Left colon (tissue), 2 donors: ENCODE measurements at regions not wholly inside any gene's neighbourhood (a gene's known extent, or its start where the extent isn't known, plus 50 kb on each side); places are given as distances from the start of the nearest gene placed in this dataset.
A peak's percentile ranks its signal among the peaks of the same experiment; 100 is the strongest.

ENCODE experiments used
- ATAC-seq: fragments of 200-7000 bp; cut with Tn5 transposase; one replicate; pipeline ENCODE4 v1.9.1; 2020; ENCODE audit warnings: mild to moderate bottlenecking, moderate library complexity
- DNase-seq, 2 donors: peaks; one replicate each; pipeline ENCODE4 v3.0.0-alpha.2; 2020
- intact Hi-C, 2 donors: fragments of 100-400 bp; cut with DNase I in 1 of 2; cut with micrococcal nuclease in 1 of 2; formaldehyde crosslinking; loops; one replicate each; pipeline versions ENCODE4 v1.11.2 to v1.14.0; 2022; cut with DNase I, micrococcal nuclease
- donor health status: DM: no; HTN: no; CAD: no.
- donor health status: DM: yes; HTN: yes; CAD: no.

DNA sequence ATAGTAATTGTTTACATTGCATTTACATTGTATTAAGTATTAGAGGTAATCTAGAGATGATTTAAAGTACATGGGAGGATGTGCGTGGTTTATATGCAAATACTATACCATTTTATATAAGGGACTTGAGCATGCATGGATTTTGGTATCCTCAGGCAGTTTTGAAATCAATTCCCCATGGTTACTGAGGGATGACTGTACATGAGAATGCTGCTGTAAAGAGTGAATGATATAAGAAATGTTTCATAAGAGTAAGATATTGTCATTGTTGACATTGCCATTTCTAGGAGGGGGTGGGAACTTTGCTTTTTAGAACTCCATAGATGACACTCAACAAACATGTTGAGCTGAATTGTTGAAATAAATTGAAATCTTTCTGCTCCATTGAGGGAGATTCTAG, 185.0 kb downstream of the SEMA6A start:
- ATAC-seq (no peak), DNase-seq (no peak)
- intact Hi-C loops: no loop called here

- ATAC-seq (no peak), DNase-seq (no peak)
- intact Hi-C loops: no loop called here
These were observed 185.9 kb downstream of the SEMA6A start for GRCh38 chr5:116388564-116389258.

DNA sequence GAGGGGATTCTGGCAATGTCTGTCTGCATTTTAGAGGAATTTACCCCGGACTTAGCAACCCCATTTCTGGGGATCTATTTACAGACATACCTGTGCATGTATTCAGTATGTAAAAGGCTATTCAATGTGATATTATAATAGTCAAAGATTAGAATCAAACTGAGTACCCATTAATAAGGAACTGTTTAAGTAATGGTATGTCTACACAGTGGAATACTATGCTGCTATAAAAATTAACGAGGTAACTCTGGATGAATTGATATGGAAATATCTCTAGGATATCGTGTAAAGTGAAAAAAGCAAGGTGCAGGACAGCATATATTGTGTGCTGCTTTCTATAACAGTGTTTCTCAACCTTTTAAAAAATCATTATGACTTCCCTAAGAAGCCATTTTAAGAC, 186.9 kb downstream of the SEMA6A start:
- ATAC-seq: no peak
- no peak for DNase-seq
- intact Hi-C loops: no loop called here

DNA sequence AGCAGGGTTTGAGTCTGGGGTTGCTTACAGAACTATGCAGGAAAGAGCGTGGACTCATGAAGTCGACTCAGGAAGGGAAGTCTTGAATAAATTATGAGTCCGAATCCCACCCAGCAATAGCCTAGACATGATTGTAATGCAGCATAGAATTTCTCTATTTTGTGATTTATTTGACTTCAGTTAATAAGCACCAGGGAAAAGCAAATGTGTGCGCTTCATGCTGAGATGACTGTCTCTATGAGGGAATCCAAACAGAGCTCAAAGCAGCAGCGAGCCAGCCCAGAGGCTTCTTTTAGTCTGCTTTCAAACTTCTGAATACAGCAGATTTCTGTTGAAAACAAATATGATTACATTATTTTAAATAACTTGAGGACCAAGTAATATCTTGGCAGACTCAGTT, 188.0 kb downstream of the SEMA6A start:
- intact Hi-C loops: no loop called here
- no peak for DNase-seq
- ATAC-seq: no peak

- intact Hi-C loops: no loop called here
- ATAC-seq: no peak
These were observed 191.8 kb downstream of the SEMA6A start for GRCh38 chr5:116382874-116383266.

DNA sequence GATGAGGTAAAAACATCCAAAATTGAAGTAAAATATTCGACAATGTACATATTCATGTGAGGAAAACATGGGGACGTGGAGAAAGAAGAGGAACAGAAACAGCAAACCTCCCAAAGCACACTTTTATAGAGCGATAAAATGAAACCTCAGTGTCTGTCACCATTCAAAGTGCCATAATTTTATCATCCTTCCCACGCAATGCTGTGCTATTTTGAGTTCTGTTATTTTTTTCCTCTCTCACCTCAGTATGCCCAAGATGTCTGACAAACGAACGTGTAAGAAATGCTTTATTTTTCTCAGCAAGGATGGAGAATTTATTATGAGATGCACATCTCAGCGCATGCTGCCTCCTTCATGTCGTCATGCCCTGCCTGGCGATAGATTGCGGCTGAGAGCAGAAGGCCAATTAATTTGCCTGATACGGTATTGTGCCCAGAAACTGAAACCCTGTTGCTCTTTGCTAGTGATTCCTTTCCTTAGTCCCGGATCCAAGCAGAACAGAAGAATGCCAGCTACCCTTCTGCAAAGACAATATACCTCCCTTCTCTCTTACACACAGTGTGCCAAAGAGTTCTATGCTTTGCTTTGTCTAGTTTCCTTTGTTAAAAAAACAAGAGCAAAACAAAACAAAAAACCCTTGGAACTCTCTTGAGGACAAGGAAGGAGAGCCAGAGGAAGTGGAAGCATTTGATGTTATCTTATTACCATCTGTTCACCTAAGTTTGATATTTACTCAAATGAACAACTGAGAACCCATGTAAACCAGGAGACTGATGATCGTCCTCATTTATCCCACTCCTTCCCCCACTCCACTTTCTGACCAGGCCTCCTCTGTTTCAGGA, 192.4 kb downstream of the SEMA6A start:
- ATAC-seq: no peak
- DNase-seq: no peak
- intact Hi-C loops: no loop called here

More at GRCh38 chr5:116382874-116383266, 191.8 kb downstream of the SEMA6A start:
- no peak for DNase-seq

GRCh38 chr5:116381201-116381600, 193.4 kb downstream of the SEMA6A start:
- DNase-seq (no peak), ATAC-seq (no peak)
- intact Hi-C loops: no loop called here

GRCh38 chr5:116380621-116381020, 194.0 kb downstream of the SEMA6A start:
- ATAC-seq: no peak
- DNase-seq: no peak
- intact Hi-C loops: no loop called here

DNA sequence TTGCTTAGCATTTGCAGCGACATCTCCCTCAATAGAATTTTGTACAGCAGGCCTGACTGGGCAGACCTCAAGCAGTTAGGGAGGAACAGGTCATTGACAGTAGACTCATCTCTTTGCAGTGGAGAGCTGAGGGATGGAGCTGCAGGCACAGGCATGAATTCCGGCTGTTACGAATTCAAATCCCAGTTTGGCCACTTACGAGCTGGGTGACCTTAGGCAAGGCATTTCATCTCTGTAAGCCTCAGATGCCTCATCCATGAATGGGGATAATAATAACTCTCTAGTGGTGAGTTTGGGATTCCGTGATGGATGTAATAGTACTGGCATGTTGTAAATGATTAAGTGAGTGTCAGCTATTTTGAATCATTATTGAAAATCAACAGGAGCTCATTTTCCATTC, 195.3 kb downstream of the SEMA6A start:
- no peak for DNase-seq

DNA sequence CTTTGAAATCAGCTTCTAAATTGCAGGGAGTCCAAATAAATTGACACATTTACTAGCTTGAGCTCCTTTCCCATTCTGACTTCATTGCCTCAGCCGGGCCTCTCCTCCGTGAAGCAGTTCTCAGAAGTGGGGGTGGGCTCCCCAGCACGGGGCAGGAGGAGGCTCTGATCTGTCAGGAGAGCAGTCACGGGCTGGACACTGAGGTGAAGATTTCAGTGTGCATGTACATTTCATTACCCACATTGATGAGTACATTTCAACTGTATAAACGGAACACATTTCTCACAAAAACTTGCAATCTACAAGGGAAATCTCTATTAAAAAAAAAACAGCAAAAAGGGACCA, 195.9 kb downstream of the SEMA6A start:
- ATAC-seq (no peak), DNase-seq (no peak)
- intact Hi-C loops: no loop called here

More for the DNA sequence above, 195.3 kb downstream of the SEMA6A start:
- no peak for ATAC-seq
- intact Hi-C loops: no loop called here

GRCh38 chr5:116378007-116378776, 196.4 kb downstream of the SEMA6A start:
- intact Hi-C loops: no loop called here
- DNase-seq: no peak
- ATAC-seq: no peak

- no peak for ATAC-seq
- intact Hi-C loops: no loop called here
- no peak for DNase-seq
These were observed 197.2 kb downstream of the SEMA6A start for GRCh38 chr5:116377276-116378006.

- ATAC-seq: no peak
- intact Hi-C loops: no loop called here
These were observed 198.7 kb downstream of the SEMA6A start for GRCh38 chr5:116375926-116376325.

DNA sequence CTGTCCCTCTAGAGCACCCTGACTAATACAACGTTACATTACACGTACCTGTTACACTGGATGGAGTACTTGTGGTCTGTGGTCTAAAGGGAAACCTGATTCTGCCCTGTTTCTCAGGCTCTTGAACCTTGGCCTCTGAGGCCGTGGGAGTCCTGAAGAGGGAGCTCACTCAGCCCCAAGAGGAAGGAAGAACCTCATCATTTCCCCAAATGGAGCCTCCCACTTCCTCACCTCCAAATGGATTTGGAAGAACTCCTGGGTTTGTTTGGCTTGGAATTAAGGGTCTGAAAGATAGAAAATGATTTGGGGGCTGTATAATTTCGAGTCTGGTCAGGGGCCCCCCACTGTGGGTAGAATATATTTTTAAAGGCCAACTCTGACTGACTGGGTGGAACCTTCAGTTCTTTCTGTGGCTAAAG, 200.2 kb downstream of the SEMA6A start:
- ATAC-seq (no peak), DNase-seq (no peak)
- intact Hi-C loops: no loop called here

More at GRCh38 chr5:116375926-116376325, 198.7 kb downstream of the SEMA6A start:
- no peak for DNase-seq

DNA sequence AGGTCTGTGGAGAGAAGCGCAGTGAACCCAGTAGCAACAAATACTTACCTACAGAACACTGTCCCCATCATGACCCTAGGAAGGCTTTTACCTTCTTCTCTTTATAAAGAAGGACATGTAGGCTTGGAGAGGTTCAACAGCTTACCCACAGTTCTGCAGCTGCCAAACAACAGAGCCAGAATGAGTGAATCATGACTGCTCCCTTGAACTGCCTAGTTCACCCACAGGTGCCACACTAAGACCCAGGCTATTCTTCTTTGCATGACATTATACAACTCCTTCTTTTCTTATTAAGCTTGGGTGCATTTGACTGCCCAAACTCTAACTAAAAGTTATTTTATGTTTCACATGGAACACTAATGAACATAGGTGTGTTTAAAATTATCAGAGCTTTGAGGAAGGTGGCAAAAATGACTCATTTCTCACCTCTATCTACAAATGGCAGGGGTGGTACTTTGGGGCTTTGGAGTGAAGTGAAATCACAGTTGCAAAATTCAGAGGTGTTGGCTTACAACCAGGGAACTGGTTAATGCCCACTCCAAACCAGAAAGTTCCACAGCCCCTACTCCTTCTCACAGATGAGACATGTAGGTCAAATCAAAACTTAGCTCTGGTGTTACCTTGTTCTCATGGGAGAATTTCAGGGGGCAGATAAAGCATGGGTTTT, 201.6 kb downstream of the SEMA6A start:
- intact Hi-C loops: no loop called here
- ATAC-seq (no peak), DNase-seq (no peak)

- ATAC-seq (peak; percentile 38), DNase-seq (no peak)
- intact Hi-C loops: no loop called here
These were observed 202.7 kb downstream of the SEMA6A start for GRCh38 chr5:116371935-116372334.

DNA sequence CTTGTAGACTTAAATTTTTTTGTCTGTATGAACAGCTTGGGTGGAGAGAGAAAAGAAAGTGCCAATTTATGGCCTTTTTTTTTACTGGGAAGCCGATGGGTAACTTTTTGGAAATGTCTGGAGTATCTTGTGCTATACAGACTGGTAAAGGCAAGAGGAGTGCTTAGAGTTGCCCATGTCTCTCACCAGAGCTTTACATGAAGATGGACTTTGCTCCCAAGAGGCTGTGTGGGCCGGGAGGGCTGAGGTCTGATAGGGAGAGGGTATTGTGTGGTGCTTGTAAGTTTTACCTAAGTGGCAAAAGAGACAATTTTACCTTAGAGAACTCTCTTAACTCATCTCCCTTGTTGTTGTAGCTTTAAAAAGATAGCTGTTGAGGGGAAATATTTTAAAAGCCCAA, 203.2 kb downstream of the SEMA6A start:
- DNase-seq: peak in 1 of 2 donors; percentile 21
- ATAC-seq: peak; percentile 86
- intact Hi-C loops: no loop called here

DNA sequence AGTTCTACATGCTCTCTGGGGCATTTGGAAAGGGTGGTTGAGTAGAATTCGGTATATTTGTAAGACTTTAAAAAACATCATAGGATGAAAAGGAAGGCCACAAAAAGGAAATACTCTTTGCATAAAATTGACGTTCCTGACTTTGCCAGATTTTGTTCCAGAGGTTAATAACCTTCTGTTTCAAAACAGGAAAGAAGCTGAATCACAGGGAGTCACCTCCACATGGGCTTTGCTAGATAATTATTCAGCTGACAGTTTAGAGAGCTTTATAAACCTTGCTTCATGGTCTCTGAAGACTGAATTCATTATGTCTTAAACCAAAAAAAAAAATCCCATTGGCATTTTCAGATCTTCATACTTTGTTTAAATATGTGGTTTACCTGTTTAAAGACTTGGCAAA, 203.7 kb downstream of the SEMA6A start:
- intact Hi-C loops: no loop called here
- no peak for DNase-seq
- ATAC-seq: peak; percentile 62

DNA sequence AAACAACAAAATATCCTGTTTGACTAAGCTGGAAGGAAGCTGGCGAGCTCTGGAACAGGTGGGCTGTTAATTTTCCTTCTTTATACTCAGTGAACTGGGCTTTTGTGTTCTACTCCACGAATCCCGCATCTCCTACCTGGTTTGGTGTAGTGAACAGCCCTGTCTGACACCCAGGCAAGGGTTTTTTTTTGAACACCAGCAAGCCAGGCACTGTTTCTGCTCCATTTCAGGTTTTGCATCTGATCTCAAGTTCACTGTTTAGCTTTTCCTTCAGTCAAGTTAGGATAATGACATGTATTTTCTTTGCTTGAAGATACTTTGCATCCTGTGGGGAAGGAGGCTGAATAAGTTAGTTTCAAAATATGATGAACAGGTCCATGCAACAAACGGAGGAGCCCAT, 204.5 kb downstream of the SEMA6A start:
- DNase-seq: no peak
- intact Hi-C loops: no loop called here
- no peak for ATAC-seq
